GM21576 (cell line): ENCODE measurements at regions not wholly inside any gene's neighbourhood (a gene's known extent, or its start where the extent isn't known, plus 50 kb on each side); places are given as distances from the start of the nearest gene placed in this dataset.

Source experiments
- ATAC-seq: cut with Tn5 transposase; IDR thresholded peaks from one replicate; pipeline ENCODE4 v1.9.1; 2021; ENCODE audit warnings: mild to moderate bottlenecking, moderate library complexity; ENCODE audit not compliant: unreplicated experiment

GRCh38 chr15:35764661-35765519, 218.9 kb upstream of the DPH6 start:
- ATAC-seq, result no peak

- no peak for ATAC-seq
These were observed 223.0 kb upstream of the DPH6 start for GRCh38 chr15:35768949-35769348.

DNA sequence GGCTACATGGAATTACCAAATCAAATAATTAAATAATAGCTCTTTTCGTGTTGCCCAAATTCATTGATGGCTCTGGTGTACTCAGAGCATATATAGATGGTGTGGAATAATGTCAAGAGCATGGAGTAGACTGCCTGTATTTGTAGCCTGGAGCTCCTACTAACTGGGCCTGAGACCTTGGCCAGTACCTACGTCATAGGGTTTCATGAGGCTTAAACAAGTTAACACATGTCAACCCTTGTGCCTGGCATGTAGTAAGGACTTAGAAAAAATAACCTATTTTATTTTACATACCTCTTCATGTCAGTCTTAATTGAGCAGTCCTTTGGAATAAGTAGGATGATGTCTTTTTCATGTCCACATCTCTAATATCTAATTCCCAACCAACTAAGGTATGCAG, 223.7 kb upstream of the DPH6 start:
- ATAC-seq, result no peak

DNA sequence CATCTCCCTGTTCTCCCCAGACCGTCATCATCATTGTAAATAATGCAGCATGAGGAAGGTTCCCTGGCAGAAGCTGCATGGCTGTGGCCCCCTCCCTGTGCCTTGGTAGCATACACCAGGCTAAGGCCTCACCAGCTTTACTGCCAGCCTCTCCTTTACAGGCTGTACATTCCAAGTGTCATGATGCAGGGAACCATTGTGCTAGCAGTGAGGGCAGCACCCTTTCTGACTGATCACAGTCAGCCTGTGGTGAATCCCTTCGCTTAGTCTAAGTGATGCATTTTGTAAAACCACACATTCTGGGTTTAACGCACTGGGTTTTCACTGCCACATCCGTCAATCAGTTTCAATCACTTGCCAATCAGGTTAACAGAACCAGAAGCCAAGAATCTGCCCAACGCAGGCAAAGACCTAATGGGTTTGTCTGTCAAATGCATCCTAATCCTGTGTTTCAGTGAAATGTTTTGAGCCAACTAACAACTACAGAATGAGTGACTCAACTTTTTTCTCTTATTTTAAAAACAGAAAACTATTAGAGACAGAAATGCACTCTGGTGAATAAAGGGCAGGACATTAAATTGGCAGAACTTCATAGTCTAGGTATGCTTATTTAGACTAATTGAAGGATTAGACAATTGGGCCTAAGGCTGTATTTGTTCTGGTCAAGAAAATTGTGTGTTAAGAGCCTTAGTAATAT, 225.9 kb upstream of the DPH6 start:
- ATAC-seq, result no peak

- no peak for ATAC-seq
These were observed 228.7 kb upstream of the DPH6 start for GRCh38 chr15:35774653-35775052.

GRCh38 chr15:35775471-35775870, 229.5 kb upstream of the DPH6 start:
- ATAC-seq, result no peak

- no peak for ATAC-seq
These were observed 231.1 kb upstream of the DPH6 start for GRCh38 chr15:35777061-35777460.

GRCh38 chr15:35783203-35783602, 237.2 kb upstream of the DPH6 start:
- no peak for ATAC-seq

DNA sequence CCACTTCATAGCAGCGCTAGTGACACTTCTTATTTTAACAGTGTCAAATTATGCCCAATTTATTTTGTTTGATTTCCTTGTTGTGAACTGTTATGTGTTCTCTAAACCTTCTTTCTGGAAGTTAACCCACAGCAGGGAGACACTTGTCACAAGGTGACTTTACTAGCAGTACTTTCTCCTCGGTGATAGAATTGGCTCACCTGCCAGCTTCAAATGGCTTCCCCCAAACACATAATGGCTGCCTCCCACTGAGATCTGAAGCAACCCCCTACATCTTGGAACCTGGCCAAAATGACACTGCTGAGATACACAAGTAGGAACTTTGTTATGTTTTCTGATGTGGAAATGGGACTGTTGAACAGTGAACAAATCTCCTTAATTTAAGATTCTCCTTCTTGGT, 238.8 kb upstream of the DPH6 start:
- ATAC-seq, result no peak

GRCh38 chr15:35810007-35810406, 264.0 kb upstream of the DPH6 start:
- no peak for ATAC-seq

- no peak for ATAC-seq
These were observed 267.6 kb upstream of the DPH6 start for GRCh38 chr15:35813573-35813972.

GRCh38 chr15:35818846-35819245, 272.9 kb upstream of the DPH6 start:
- no peak for ATAC-seq

DNA sequence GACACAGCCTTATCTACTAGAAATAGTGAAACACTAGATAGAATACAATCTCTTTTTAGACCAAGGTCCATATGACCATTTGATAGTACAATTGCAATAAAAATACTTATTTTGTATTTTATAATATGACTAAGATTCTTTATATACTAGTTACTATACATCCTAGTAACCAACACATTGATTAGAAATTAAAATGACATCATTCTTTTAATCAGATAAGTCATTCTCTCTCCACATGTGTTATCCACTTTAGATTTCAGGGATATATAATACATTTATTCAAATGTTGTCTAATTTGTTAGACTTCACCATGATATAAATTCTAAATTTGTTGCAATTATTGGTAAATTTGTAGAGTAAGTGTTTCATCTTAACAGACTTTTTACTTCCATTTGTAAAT, 276.2 kb upstream of the DPH6 start:
- ATAC-seq, result no peak

DNA sequence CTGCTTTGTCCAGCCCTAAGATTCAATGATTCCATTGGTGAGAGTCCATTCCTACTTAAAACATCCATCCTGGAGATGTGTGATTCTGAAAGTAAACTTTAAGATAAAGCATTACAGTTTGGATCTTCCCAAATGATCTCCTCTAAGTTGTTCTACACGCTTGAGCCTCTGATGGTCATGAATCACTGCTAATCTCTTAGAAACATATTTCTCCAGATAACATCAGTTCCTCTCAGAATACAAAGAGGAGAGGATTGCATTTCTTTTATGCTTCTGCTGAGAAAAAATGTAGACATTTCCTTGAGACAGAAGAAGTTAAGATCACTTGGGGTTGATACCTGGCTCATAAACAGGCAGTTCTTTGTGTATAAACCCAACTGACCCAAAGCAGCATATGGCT, 281.2 kb upstream of the DPH6 start:
- no peak for ATAC-seq

GRCh38 chr15:35827911-35828310, 281.9 kb upstream of the DPH6 start:
- ATAC-seq, result no peak

GRCh38 chr15:35833581-35833980, 287.6 kb upstream of the DPH6 start:
- no peak for ATAC-seq

DNA sequence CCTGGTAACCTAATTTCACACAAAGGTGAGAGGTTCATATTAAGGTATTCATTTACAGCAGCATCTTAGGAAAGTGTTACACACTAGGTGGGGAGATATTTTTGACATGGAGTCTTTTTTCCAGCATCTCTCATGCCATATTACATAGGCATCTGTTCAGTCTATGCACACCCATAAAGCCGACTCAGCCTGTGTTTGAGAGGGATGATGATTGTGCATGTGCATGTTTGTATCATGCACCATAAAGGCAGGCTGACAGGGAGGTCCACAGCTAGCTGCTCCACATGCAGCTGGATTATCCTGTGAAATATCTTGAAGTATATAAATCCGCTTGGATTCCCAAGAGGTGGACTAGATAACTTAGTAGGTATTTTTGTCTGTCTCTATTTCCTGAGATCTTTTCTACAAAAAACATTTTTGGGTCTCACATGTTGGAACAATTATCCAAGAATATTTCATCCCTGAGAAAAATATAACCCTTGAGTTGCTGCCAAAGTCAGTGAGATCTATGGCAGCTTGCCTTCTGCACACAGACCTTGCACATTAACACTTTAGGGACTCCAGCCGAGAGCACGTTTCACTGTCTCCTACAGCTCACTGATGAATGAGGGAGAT, 288.4 kb upstream of the DPH6 start:
- no peak for ATAC-seq

DNA sequence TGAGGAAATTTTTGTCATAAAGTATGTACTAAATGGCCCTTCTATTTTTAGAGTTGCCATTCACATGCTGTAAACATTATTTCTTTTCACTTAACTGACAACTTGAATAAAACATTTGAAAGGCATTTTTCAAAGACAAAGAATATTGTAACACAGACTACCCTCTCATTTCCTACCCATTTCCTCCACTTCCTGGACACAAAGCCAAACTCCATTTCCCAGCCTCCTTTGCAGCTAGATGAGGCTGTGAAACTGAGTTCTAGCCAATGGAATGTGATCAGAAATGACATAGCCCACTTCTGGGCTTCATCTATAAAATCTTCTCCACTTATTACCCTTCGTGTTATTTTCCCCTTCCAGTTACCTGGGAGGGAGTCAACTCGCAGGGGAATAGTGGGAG, 288.9 kb upstream of the DPH6 start:
- no peak for ATAC-seq

DNA sequence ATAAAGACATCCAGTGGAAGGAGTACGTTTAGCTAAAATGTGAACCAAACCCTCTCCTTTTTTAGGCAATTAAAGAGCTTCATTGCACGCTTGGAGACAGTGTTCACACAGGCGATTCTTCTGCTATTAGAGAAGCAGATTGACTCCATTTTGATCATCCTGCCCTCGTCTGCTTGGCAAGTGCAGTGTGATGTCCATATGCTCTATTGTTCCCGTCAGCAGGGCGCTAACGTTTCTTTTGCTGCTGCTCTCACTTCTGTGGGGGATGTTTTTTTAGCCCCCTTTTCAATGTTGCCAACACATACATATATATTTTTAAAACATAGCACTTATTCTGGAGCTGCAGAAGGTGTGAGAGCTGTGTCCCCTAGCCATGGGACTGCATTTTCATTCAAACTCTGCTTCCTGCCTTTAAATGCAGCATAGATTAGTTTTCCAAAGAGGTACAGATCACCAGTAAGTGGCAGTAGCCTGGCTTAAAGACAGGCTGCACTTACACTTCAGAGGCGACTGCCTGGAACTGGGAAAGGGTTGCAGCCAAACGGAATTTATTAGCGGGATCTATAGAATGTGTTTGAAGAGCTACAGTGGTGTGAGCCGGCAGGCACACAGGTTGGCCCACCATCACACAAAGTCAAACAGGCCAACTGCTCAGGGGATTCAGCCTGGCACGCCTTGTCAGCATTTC, 292.6 kb upstream of the DPH6 start:
- no peak for ATAC-seq

DNA sequence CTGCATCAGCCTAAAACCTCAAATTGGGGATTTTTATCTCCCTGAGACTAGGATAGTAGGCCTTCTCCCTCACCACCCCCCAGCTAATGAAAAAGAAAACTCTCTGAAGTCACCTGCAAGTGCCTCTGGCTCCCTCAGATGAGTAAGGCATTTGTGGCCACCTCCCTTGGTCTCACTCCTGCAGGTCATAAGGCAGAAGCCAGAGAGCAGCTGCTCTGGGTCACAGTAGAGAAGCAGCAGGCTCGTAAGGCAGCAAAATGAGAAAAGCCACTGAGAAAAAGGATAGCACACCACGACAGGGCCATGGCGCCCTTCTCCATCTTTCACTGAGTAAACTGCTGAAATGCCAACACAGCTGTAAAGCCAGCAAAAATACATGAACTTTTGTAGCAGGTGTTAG, 296.7 kb upstream of the DPH6 start:
- no peak for ATAC-seq

DNA sequence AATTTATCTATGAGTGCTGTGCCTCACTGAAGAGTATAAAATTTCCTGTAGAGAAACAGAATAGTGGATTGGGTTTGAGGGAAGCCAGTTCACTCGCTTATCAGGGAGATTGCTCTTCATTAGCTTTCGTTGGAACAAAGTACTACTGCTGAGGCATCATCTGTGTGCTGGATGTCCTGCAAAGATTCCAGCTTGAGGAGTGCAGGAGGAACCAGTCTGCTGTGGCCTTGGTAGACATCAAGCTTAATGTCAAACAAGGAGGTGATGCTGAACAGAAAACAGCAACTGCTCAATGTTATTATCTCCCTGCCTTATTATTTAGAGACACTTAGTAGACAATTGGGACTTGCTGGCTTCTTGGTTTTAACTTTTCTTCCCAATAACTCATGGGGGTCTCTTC, 297.5 kb upstream of the DPH6 start:
- ATAC-seq, result no peak
